Upper lobe of right lung (tissue), 1 donor: ENCODE measurements at regions not wholly inside any gene's neighbourhood (a gene's known extent, or its start where the extent isn't known, plus 50 kb on each side); places are given as distances from the start of the nearest gene placed in this dataset.

Source experiments
- ATAC-seq: fragments of 200-7000 bp; cut with Tn5 transposase; one replicate; pipeline ENCODE4 v1.9.1; 2020; ENCODE audit warnings: mild to moderate bottlenecking, moderate library complexity
- DNase-seq: peaks from one replicate; pipeline ENCODE4 v3.0.0-alpha.2; 2020
- H3K27ac ChIP-seq: fragments of 200-600 bp; one replicate; pipeline ENCODE4 v1.8.0; 2022
- H3K27me3 ChIP-seq: fragments of 200-600 bp; one replicate; pipeline ENCODE4 v1.8.0; 2022; ENCODE audit warnings: mild to moderate bottlenecking
- H3K36me3 ChIP-seq: fragments of 200-600 bp; one replicate; pipeline ENCODE4 v1.8.0; 2022
- H3K4me1 ChIP-seq: fragments of 200-600 bp; one replicate; pipeline ENCODE4 v1.8.0; 2022
- H3K4me3 ChIP-seq: fragments of 200-600 bp; one replicate; pipeline ENCODE4 v1.8.0; 2022; ENCODE audit warnings: mild to moderate bottlenecking
- H3K9me3 ChIP-seq: fragments of 200-600 bp; one replicate; pipeline ENCODE4 v1.8.0; 2022
- CTCF ChIP-seq: fragments of 200-600 bp; IDR thresholded peaks from one replicate; pipeline ENCODE4 v1.8.0; 2022; ENCODE audit warnings: antibody characterized with exemption
- intact Hi-C: fragments of 100-400 bp; cut with DNase I; formaldehyde crosslinking; loops from one replicate; pipeline ENCODE4 v1.11.0; 2022
- donor health status: DM: no; HTN: yes; CAD: no; lungs with severe emphysema.

DNA sequence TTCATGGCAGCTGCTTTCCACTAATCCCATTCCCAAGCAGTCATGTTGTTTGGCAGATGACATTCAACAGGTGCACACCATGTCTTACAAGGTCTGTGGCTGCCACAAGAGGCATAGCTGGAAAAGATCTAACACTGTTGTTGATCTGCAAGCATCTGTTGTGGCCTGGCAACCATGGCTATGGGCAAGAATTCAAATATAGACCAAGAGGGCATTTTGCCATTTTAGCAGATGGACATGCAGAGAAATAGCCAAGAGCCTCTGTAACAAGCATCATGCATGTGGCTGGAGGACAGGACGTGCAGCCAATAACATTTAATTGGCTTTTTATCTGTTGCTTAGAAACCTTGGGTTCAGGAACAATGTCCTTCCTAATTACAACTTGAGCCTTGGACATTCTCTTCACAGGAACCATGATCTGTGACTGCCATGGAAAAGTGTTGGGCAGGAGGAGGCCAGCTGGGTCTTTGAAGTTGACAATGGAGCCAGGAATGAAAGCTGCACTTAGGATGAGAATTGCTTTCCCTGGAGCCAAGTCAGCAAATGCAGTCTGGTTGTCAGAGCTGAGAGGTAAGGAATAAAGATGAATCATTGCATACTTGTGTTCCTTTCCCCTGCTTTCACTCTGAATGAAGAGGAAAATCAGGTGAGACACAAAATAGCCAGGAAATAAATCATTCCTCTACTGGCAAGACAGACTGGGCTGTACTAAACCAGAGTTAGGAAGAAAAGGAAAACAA is 113.6 kb upstream of the ANO5 start:
- intact Hi-C loops, result no loop called here
- no peak for ATAC-seq
- H3K4me3 ChIP-seq, result no peak overlapping the region

DNA sequence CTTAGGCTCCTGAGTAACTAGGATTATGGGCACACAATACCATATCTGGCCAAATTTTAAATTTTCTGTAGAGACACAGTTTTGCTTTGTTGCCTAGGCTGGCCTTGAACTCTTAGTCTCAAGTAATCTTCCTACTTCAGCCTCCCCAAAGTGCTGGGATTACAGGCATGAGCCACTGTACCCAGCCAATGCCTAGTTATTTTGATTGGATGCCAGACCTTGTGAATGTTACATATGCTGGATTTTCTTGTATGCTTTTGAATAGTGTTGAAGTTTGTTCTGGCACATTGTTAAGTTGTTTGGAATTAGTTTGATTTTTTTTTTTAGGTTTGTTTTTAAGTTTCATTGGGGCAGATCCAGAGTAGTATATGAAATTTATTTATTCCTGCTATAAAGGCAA is 110.7 kb upstream of the ANO5 start:
- ATAC-seq, result no peak
- TF ChIP-seq CTCF, result no peak

More for the DNA sequence above, 113.6 kb upstream of the ANO5 start:
- no peak for DNase-seq
- TF ChIP-seq CTCF, result no peak
- Histone ChIP-seq H3K27ac (no peak overlapping the region), H3K36me3 (no peaks in the 10 kb centered on the region), H3K9me3 (no peaks in the 10 kb centered on the region), H3K4me1 (no peaks in the 10 kb centered on the region), H3K27me3 (no peaks in the 10 kb centered on the region)

GRCh38 chr11:22082788-22083187 is 110.1 kb upstream of the ANO5 start:
- Histone ChIP-seq H3K27me3 (no peaks in the 10 kb centered on the region), H3K4me3 (no peak overlapping the region), H3K27ac (no peak overlapping the region), H3K9me3 (no peaks in the 10 kb centered on the region), H3K36me3 (no peaks in the 10 kb centered on the region), H3K4me1 (no peaks in the 10 kb centered on the region)
- intact Hi-C loops, result no loop called here
- no peak for ATAC-seq
- TF ChIP-seq CTCF, result no peak
- DNase-seq, result no peak

More for the DNA sequence above, 110.7 kb upstream of the ANO5 start:
- H3K4me1 ChIP-seq, result no peaks in the 10 kb centered on the region
- H3K4me3 ChIP-seq, result no peak overlapping the region
- no peak overlapping the region for H3K27ac ChIP-seq
- no peak for DNase-seq
- H3K9me3 ChIP-seq, result no peaks in the 10 kb centered on the region
- intact Hi-C loops, result no loop called here
- no peaks in the 10 kb centered on the region for H3K27me3 ChIP-seq
- H3K36me3 ChIP-seq, result no peaks in the 10 kb centered on the region

- intact Hi-C loops, result no loop called here
- DNase-seq, result no peak
Observed at GRCh38 chr11:22084056-22084455, 108.8 kb upstream of the ANO5 start.

DNA sequence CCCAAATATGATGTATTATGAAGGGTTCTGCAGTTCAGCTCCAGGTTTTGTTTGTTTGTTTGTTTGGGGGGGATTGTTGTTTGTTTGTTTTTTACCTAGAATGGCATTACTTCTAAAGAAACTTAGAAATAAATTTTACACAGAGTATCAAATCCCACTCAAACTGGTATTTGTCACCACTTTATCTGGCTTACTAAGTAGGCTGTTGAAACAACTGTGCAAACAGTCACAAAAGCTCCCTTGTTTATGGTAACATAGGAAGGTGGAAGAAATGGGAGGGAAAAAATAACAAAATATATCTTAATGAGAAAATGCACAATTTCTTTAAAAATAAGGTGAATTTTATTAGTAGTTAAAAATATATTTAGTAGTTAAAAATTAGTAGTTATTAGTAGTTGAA is 108.3 kb upstream of the ANO5 start:
- TF ChIP-seq CTCF, result no peak
- no peaks in the 10 kb centered on the region for H3K4me1 ChIP-seq
- no peaks in the 10 kb centered on the region for H3K36me3 ChIP-seq
- no peak overlapping the region for H3K4me3 ChIP-seq
- no peaks in the 10 kb centered on the region for H3K27me3 ChIP-seq
- intact Hi-C loops, result no loop called here
- ATAC-seq (no peak), DNase-seq (no peak)
- H3K9me3 ChIP-seq, result no peaks in the 10 kb centered on the region
- no peak overlapping the region for H3K27ac ChIP-seq

More at GRCh38 chr11:22084056-22084455, 108.8 kb upstream of the ANO5 start:
- no peak for ATAC-seq
- no peak overlapping the region for H3K4me3 ChIP-seq
- H3K9me3 ChIP-seq, result no peaks in the 10 kb centered on the region
- H3K4me1 ChIP-seq, result no peaks in the 10 kb centered on the region
- no peak overlapping the region for H3K27ac ChIP-seq
- no peak for TF ChIP-seq CTCF
- no peaks in the 10 kb centered on the region for H3K27me3 ChIP-seq
- no peaks in the 10 kb centered on the region for H3K36me3 ChIP-seq

DNA sequence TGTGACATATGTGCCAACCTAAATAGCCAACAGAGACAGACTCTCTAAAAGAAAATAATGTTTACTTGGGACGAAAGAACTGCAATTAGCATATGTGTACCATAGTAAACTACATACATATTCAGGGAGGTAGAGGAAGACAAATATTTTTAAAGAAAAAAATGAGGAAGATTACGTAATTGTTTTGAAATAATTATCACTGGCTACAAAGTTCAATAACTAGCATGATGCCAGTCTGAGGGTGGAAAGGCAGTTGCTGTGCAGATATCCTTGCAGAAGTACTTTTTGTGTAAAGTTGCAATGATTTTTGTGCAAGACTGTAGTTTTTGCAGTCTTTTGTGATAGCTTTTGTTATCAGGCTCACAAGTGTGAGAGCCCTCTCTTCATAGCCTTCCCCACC is 103.3 kb upstream of the ANO5 start:
- no peaks in the 10 kb centered on the region for H3K27me3 ChIP-seq
- H3K27ac ChIP-seq, result no peak overlapping the region
- ATAC-seq, result no peak
- intact Hi-C loops, result no loop called here
- H3K4me1 ChIP-seq, result no peaks in the 10 kb centered on the region
- H3K36me3 ChIP-seq, result no peaks in the 10 kb centered on the region
- TF ChIP-seq CTCF, result no peak
- no peak overlapping the region for H3K4me3 ChIP-seq
- no peak for DNase-seq
- H3K9me3 ChIP-seq, result no peaks in the 10 kb centered on the region
